Lower leg skin (tissue), 4 donors: ENCODE measurements at regions not wholly inside any gene's neighbourhood (a gene's known extent, or its start where the extent isn't known, plus 50 kb on each side); places are given as distances from the start of the nearest gene placed in this dataset.

Experiments
- DNase-seq, 2 donors: peaks; one replicate each; pipeline ENCODE4 v3.0.0-alpha.2; 2019; ENCODE audit warnings: low spot score in 2 of 2
- H3K4me3 ChIP-seq: fragments of 200-600 bp; sonication (generic); 2 replicates; pipeline ENCODE4 v1.5.1; 2017; ENCODE audit warnings: mild to moderate bottlenecking, low read depth; ENCODE audit not compliant: poor library complexity, severe bottlenecking
- POLR2A ChIP-seq, 2 donors: fragments of 450-650 bp; IDR thresholded peaks; one replicate each; pipeline ENCODE4 v1.6.1; 2016 to 2017; ENCODE audit warnings: antibody characterized with exemption in 2 of 2, mild to moderate bottlenecking in 1 of 2, moderate library complexity in 1 of 2
- WGBS, 2 donors: methylation state at CpG; one replicate each; pipeline ENCODE4 v1.1.5; 2018; 5-methylcytosine and 5-hydroxymethylcytosine counted together
- intact Hi-C: fragments of 100-400 bp; cut with DNase I; formaldehyde crosslinking; loops from one replicate; pipeline ENCODE4 v1.15.0; 2023; ENCODE audit warnings: low total_unique reads
- TF ChIP-seq, protein P1 (sequence below), 3 donors: fragments of 450-650 bp; IDR thresholded peaks; one replicate each; pipeline ENCODE4 v1.5.1; 2016; ENCODE audit warnings: antibody characterized with exemption in 3 of 3, mild to moderate bottlenecking in 3 of 3, moderate library complexity in 2 of 3

DNA sequence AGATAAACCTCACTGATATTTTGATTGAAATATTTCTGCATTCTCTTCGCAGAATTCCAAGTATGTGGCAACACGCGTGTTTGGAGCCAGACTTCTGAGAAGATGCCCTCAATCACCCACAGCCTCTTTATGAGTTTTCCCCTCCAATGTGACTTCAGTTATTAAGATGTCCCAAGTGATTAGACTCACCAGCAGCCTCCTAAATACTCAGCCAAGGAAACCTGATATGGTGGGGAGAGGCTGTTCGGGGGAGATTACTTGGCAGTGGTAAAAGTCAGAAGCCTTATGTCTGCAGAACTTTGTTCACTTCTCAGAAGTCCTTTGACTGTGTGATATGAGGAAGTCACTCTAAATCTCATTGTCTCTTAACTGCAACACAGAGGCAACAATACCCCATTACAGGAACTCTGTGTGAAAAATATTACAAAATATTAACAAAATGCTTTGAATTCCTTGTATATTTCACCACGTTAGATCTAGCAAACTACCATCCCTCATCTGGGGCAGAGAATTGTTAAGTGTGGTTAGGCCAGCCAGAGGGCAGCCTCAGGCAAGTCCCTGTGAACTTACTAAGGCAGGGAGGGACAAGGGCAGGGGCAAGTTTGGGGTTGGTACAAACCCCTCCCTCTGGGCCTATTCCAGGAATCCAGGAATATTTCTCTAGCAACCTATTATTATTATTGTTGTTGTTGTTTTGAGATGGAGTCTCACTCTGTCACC lies 151.4 kb upstream of the USP9X start:
- 6 to 41% methylated on average over 5 of the region's 5 CpGs for WGBS, 2 donors
- no peak overlapping the region for H3K4me3 ChIP-seq
- TF ChIP-seq, protein P1, sequence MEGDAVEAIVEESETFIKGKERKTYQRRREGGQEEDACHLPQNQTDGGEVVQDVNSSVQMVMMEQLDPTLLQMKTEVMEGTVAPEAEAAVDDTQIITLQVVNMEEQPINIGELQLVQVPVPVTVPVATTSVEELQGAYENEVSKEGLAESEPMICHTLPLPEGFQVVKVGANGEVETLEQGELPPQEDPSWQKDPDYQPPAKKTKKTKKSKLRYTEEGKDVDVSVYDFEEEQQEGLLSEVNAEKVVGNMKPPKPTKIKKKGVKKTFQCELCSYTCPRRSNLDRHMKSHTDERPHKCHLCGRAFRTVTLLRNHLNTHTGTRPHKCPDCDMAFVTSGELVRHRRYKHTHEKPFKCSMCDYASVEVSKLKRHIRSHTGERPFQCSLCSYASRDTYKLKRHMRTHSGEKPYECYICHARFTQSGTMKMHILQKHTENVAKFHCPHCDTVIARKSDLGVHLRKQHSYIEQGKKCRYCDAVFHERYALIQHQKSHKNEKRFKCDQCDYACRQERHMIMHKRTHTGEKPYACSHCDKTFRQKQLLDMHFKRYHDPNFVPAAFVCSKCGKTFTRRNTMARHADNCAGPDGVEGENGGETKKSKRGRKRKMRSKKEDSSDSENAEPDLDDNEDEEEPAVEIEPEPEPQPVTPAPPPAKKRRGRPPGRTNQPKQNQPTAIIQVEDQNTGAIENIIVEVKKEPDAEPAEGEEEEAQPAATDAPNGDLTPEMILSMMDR (IDR thresholded peaks at IDR 0.05), result no peak
- no peak for TF ChIP-seq POLR2A (IDR thresholded peaks at IDR 0.05)
- peak in 1 of 2 donors; percentile 15 for DNase-seq
- intact Hi-C loops, result no loop called here

DNA sequence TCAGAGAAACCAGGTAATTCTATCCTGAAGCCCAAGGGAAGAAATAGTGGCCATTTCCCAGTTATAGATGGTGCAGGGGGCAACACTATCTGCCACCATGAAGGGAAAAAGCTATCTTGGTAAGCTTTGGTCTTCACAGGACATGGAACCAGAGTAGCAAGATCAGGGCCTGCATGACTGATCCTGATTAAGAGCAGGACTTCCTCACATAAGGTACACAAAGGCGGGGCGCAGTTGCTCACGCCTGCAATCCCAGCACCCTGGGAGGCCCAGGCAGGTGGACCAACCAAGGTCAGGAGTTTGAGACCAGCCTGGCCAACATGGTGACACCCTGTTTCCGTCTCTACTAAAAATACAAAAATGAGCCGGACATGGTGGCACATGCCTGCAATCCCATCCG lies 148.4 kb upstream of the USP9X start:
- intact Hi-C loops, result no loop called here
- H3K4me3 ChIP-seq, result no peak overlapping the region
- DNase-seq, result no peak
- WGBS, 2 donors, result 87 to 95% methylated on average over 3 to 6 of the region's 6 CpGs
- TF ChIP-seq, protein P1 (IDR thresholded peaks at IDR 0.05), result no peak

DNA sequence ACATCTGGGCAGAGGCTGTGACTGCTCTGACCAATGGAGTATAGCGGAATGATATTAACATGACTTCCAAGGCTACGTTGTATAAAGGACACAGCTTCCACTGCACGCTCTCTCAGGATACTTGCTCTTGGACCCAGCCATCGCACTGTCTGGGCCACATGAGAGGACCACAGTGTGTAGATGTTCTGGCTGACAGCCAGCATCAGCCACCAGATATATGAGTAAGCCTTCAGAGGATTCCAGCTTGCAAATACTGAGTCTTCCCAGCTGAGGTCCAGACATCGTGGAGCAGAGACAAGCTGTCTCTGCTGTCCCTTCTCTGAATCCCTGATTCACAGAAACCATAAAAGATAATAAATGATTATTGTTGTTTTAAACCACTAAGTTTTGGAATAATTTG lies 146.8 kb upstream of the USP9X start:
- 60 to 89% methylated on average over 5 of the region's 5 CpGs for WGBS, 2 donors
- DNase-seq, result no peak
- TF ChIP-seq, protein P1 (IDR thresholded peaks at IDR 0.05), result no peak
- TF ChIP-seq POLR2A (IDR thresholded peaks at IDR 0.05), result no peak
- no peak overlapping the region for H3K4me3 ChIP-seq
- intact Hi-C loops, result no loop called here

DNA sequence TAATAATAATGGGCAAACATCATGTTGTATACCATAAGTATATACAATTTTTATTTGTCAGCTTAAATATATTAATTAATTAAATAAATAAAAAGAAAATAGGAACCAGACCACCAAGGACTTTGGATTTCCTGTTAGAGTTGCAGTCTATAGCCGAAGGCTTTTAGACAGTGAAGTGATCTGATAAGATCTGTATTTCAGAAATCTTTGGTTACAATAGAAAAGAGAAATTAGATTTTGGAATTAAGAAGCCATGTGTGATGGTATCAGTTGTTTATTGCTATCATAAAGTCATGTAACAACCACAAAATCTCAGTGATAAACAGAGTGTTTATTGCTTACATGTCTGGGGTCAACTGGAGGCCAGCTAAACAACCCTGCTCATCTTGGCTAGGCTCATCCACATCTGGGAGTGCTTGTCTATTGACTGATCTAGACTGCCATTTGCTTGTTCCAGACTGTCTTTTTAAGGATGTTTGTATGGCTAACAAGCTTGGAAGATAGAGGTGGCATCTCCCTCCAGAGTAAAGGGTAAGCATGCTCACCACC lies 142.1 kb upstream of the USP9X start:
- WGBS, 2 donors, result 78 to 81% methylated on average over 1 of the region's 1 CpG
- DNase-seq, result no peak
- TF ChIP-seq POLR2A (IDR thresholded peaks at IDR 0.05), result no peak
- TF ChIP-seq, protein P1 (IDR thresholded peaks at IDR 0.05), result no peak
- no peak overlapping the region for H3K4me3 ChIP-seq
- intact Hi-C loops, result no loop called here

DNA sequence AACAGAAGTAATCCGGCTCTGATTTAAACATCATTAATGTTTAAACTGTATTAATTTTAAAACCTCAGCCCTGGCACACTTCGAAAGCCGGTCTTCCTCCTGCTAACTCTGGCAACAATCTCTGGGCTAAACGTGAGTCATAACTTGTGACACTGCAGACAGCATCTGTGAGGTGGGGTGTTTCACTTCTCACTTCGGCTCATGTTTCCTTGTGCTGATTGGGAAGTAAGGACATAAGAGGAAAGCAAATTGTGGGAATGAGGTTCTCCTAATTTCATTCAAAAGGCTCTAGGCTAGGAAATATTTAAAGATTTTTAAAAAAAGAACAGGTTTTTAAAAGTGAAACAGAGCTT lies 139.9 kb upstream of the USP9X start:
- TF ChIP-seq, protein P1 (IDR thresholded peaks at IDR 0.05), result no peak
- TF ChIP-seq POLR2A (IDR thresholded peaks at IDR 0.05), result no peak
- DNase-seq, result peak in 1 of 2 donors; percentile 45
- no peak overlapping the region for H3K4me3 ChIP-seq

DNA sequence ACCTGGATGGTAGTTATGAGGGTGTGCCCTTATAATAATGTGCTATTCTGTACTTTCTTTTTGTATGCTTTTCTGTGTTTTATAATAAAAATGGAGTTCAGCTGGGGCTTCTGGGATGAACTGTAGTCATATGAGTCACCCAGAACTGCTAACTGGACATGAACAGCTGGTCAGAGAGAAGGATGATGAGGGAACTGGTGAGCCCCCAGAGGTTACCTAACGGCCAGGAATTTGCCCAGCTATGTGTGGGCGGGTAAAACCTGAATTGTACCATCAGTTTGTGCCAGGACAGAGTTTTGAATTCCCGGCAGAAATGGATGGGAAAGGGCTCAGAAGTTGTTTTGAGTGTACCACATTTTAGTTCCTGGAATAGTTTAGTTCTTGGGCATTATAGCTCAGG lies 138.0 kb upstream of the USP9X start:
- 35 to 62% methylated on average over 3 of the region's 3 CpGs for WGBS, 2 donors
- intact Hi-C loops, result no loop called here
- TF ChIP-seq POLR2A (IDR thresholded peaks at IDR 0.05), result no peak
- TF ChIP-seq, protein P1 (IDR thresholded peaks at IDR 0.05), result no peak
- no peak for DNase-seq
- H3K4me3 ChIP-seq, result no peak overlapping the region

More for the DNA sequence above, 139.9 kb upstream of the USP9X start:
- intact Hi-C loops, result no loop called here
- 2 to 34% methylated on average over 5 of the region's 5 CpGs for WGBS, 2 donors
